GM23248 (cell line): ENCODE measurements at regions not wholly inside any gene's neighbourhood (a gene's known extent, or its start where the extent isn't known, plus 50 kb on each side); places are given as distances from the start of the nearest gene placed in this dataset.

ENCODE experiments used
- DNase-seq: peaks from one replicate; pipeline ENCODE4 v3.0.0-alpha.2; 2015
- H2AFZ ChIP-seq: fragments of 200-600 bp; sonication (generic); 2 replicates; pipeline ENCODE4 v1.6.1; 2016; ENCODE audit warnings: antibody characterized with exemption
- H3F3A ChIP-seq: fragments of 200-600 bp; sonication (generic); 2 replicates; pipeline ENCODE4 v1.6.1; 2016; ENCODE audit warnings: mild to moderate bottlenecking, antibody characterized with exemption, mixed run types; ENCODE audit not compliant: insufficient read depth
- H3K27ac ChIP-seq: fragments of 200-600 bp; sonication (generic); 2 replicates; pipeline ENCODE4 v1.5.1; 2016; ENCODE audit warnings: mild to moderate bottlenecking
- H3K27me3 ChIP-seq: fragments of 200-600 bp; sonication (generic); replicated peaks from 2 replicates; pipeline ENCODE4 v1.6.1; 2016; ENCODE audit warnings: mild to moderate bottlenecking; ENCODE audit not compliant: insufficient read depth
- H3K36me3 ChIP-seq: fragments of 200-600 bp; sonication (generic); 2 replicates; pipeline ENCODE4 v1.6.1; 2016; ENCODE audit warnings: low read depth, mild to moderate bottlenecking
- H3K4me1 ChIP-seq: fragments of 200-600 bp; sonication (generic); 2 replicates; pipeline ENCODE4 v1.6.1; 2016; ENCODE audit warnings: mild to moderate bottlenecking; ENCODE audit not compliant: insufficient read depth
- H3K4me2 ChIP-seq: fragments of 200-600 bp; sonication (generic); one replicate; pipeline ENCODE4 v1.6.1; 2016; ENCODE audit warnings: mild to moderate bottlenecking; ENCODE audit not compliant: unreplicated experiment
- H3K4me3 ChIP-seq: fragments of 200-600 bp; sonication (generic); 2 replicates; pipeline ENCODE4 v1.5.1; 2016; ENCODE audit warnings: mild to moderate bottlenecking
- H3K79me2 ChIP-seq: fragments of 200-600 bp; sonication (generic); 2 replicates; pipeline ENCODE4 v1.6.1; 2016; ENCODE audit warnings: mild to moderate bottlenecking; ENCODE audit not compliant: insufficient read depth
- H3K9ac ChIP-seq: fragments of 200-600 bp; sonication (generic); 2 replicates; pipeline ENCODE4 v1.6.1; 2016; ENCODE audit warnings: mild to moderate bottlenecking
- H3K9me2 ChIP-seq: fragments of 200-600 bp; sonication (generic); 2 replicates; pipeline ENCODE4 v1.6.1; 2016; ENCODE audit warnings: mixed run types, mild to moderate bottlenecking, moderate library complexity; ENCODE audit not compliant: insufficient read depth
- H3K9me3 ChIP-seq: fragments of 200-600 bp; sonication (generic); one replicate; pipeline ENCODE4 v1.6.1; 2017; ENCODE audit warnings: low read depth
- H4K20me1 ChIP-seq: fragments of 200-600 bp; sonication (generic); 2 replicates; pipeline ENCODE4 v1.6.0; 2016; ENCODE audit not compliant: insufficient read depth
- EZH2 ChIP-seq: fragments of 200-600 bp; sonication (generic); IDR thresholded peaks from 2 replicates; pipeline ENCODE4 v1.6.1; 2018; ENCODE audit warnings: antibody characterized with exemption, mild to moderate bottlenecking; ENCODE audit not compliant: insufficient read depth, poor library complexity, severe bottlenecking
- EZH2phosphoT487 ChIP-seq: fragments of 200-600 bp; sonication (generic); IDR thresholded peaks from 2 replicates; pipeline ENCODE4 v1.6.1; 2018; ENCODE audit warnings: antibody characterized with exemption, moderate library complexity, mild to moderate bottlenecking, low read depth; ENCODE audit not compliant: insufficient read depth
- WGBS, 2 experiments: methylation state at CpG; one replicate each; pipeline ENCODE4 v1.1.6; 2015 to 2017; ENCODE audit warnings: low lambda C conversion rate in 2 of 2, low coverage in 1 of 2; ENCODE audit errors: missing lambda C conversion rate in 2 of 2; 5-methylcytosine and 5-hydroxymethylcytosine counted together
- in situ Hi-C: fragments of 300-500 bp; cut with MboI; formaldehyde crosslinking; loops from 2 replicates; pipeline ENCODE4 v1.15.0; 2020

DNA sequence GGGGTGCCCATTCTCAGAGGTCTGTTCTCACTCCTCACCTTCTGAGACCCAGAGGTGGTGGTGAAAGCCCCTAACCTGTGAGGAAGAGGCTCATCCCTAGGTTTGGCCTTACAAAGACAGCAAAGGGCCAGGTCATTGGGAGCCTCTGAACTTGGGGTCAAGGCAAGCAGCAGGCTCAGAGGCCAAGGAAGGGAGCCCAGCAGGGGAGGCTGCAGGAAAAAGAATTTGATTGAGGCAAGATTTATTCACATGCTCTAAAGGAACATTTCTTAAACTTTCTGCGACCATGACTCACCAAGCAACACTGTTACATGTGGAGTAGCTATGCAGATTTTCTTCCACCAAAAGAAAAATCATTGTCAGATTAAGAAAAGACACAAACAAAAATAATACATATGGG is 132.5 kb upstream of the SYT6 start:
- no peaks in the 10 kb centered on the region for H3K9me3 ChIP-seq
- no peak overlapping the region for H2AFZ ChIP-seq
- DNase-seq = peak; percentile 39
- 59 to 63% methylated on average over 1 of the region's 1 CpG for WGBS, 2 experiments
- H3K27me3 ChIP-seq = no peaks in the 10 kb centered on the region
- no peak overlapping the region for H3K27ac ChIP-seq
- no peaks in the 10 kb centered on the region for H3K79me2 ChIP-seq
- H3K4me1 ChIP-seq = no peaks in the 10 kb centered on the region
- no peak overlapping the region for H3K4me2 ChIP-seq
- TF ChIP-seq EZH2 (no peak), EZH2phosphoT487 (no peak)
- H4K20me1 ChIP-seq = no peaks in the 10 kb centered on the region
- no peaks in the 10 kb centered on the region for H3K9me2 ChIP-seq
- in situ Hi-C loops = loop anchor here (25.0 kb wide), 2 partner anchors 299 to 449 kb away; partner anchors contain the start of gene OLFML3
- no peak overlapping the region for H3K4me3 ChIP-seq
- no peaks in the 10 kb centered on the region for H3K36me3 ChIP-seq
- no peaks in the 10 kb centered on the region for H3F3A ChIP-seq
- H3K9ac ChIP-seq = no peak overlapping the region

DNA sequence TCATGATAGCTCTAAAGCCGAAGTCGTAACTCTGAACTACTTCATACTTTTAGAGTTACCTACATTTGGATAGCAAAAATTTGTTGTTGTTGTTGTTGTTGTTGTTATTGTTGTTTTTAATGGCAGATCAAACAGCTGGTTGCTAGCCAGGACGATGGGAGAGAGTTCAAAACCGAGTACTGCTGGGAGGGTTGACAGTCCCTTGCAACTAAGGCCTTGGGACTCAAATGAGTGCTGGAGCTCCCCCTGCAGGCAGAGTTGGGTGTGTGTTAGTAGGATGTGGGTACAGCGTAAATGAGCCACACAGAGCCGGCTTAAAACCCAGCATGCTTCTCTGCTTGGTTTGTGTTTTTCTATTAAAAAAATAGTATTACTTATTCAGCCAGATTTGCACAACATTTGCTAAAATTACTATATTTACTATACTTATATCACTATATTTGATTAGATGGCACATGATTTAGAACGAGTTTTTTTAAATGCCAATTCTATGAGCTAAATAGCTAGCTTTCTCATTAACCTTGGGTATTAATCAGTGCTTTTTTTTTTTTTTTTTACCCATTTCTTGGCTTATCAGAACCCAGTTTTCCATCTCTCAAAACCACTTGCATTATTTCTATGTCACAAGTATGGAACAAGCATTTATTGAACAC is 129.2 kb upstream of the SYT6 start:
- no peak overlapping the region for H3K27ac ChIP-seq
- no peaks in the 10 kb centered on the region for H3K4me1 ChIP-seq
- WGBS, 2 experiments = 42% methylated on average over 7 of the region's 7 CpGs
- no peak overlapping the region for H3K9ac ChIP-seq
- no peaks in the 10 kb centered on the region for H3F3A ChIP-seq
- H3K4me2 ChIP-seq = no peak overlapping the region
- in situ Hi-C loops = loop anchor here (25.0 kb wide), 2 partner anchors 296 to 446 kb away; partner anchors contain the start of gene OLFML3
- no peaks in the 10 kb centered on the region; the same call in 1 of the 2 replicates for H3K27me3 ChIP-seq
- TF ChIP-seq EZH2 = no peak
- TF ChIP-seq EZH2phosphoT487 = no peak
- peak; percentile 87 for DNase-seq
- H3K36me3 ChIP-seq = no peaks in the 10 kb centered on the region
- no peaks in the 10 kb centered on the region for H4K20me1 ChIP-seq
- H3K4me3 ChIP-seq = no peak overlapping the region
- no peaks in the 10 kb centered on the region for H3K79me2 ChIP-seq
- no peaks in the 10 kb centered on the region for H3K9me3 ChIP-seq
- H3K9me2 ChIP-seq = no peaks in the 10 kb centered on the region
- no peak overlapping the region for H2AFZ ChIP-seq

GRCh38 chr1:114278911-114279310 is 125.2 kb upstream of the SYT6 start:
- H3K27me3 ChIP-seq = peaks cover 20% of the 10 kb centered on the region; the same call in 1 of the 2 replicates
- in situ Hi-C loops = loop anchor here (25.0 kb wide), 2 partner anchors 292 to 442 kb away; partner anchors contain the start of gene OLFML3
- no peak for DNase-seq
- no peak overlapping the region for H3K9ac ChIP-seq
- H2AFZ ChIP-seq = no peak overlapping the region
- no peaks in the 10 kb centered on the region for H3K4me1 ChIP-seq
- H3K36me3 ChIP-seq = no peaks in the 10 kb centered on the region
- no peaks in the 10 kb centered on the region for H3K9me3 ChIP-seq
- no peaks in the 10 kb centered on the region for H3K9me2 ChIP-seq
- no peaks in the 10 kb centered on the region for H4K20me1 ChIP-seq
- H3K4me3 ChIP-seq = no peak overlapping the region
- H3K27ac ChIP-seq = no peak overlapping the region
- 68 to 76% methylated on average over 3 of the region's 3 CpGs for WGBS, 2 experiments
- no peaks in the 10 kb centered on the region for H3F3A ChIP-seq
- no peak for TF ChIP-seq EZH2phosphoT487
- no peak for TF ChIP-seq EZH2
- no peaks in the 10 kb centered on the region for H3K79me2 ChIP-seq
- no peak overlapping the region for H3K4me2 ChIP-seq

DNA sequence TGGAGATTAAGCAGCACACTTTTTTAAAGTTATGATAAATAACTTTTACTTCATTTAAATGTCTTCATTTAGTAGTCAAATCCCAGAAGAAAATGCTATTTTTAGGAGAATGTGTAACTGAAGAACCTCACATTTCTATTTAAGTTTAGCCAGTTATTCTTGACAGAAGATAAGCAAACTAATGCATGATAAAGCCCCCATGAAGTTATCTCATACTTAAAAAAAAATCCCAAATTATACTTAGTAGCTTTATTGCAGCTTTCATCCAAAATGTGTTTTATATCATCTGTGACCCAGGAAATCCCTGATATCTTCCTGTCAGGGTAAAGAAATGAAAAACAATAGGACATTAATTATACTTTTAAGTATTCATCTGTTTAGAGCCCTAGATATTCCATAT is 124.8 kb upstream of the SYT6 start:
- Histone ChIP-seq H2AFZ (no peak overlapping the region), H3K4me2 (no peak overlapping the region), H3K9me2 (no peaks in the 10 kb centered on the region), H3K27me3 (peaks cover 20% of the 10 kb centered on the region; the same call in 1 of the 2 replicates), H3K4me3 (no peak overlapping the region), H3K79me2 (no peaks in the 10 kb centered on the region), H3K4me1 (no peaks in the 10 kb centered on the region), H3F3A (no peaks in the 10 kb centered on the region), H3K9me3 (no peaks in the 10 kb centered on the region), H4K20me1 (no peaks in the 10 kb centered on the region), H3K36me3 (no peaks in the 10 kb centered on the region), H3K27ac (no peak overlapping the region), H3K9ac (no peak overlapping the region)
- no peak for DNase-seq
- in situ Hi-C loops = loop anchor here (25.0 kb wide), 2 partner anchors 291 to 441 kb away; partner anchors contain the start of gene OLFML3
- no peak for TF ChIP-seq EZH2phosphoT487
- no peak for TF ChIP-seq EZH2
